Dedifferentiated amniotic fluid mesenchymal stem cell (primary cell): ENCODE measurements at regions not wholly inside any gene's neighbourhood (a gene's known extent, or its start where the extent isn't known, plus 50 kb on each side); places are given as distances from the start of the nearest gene placed in this dataset.
"Not testable (repeated sequence)": the region's sequence is repeated elsewhere in the genome, so short reads cannot be mapped to it uniquely, and the experiment has no call there.

Experiments used
- DNase-seq: peaks from one replicate; pipeline ENCODE4 v3.0.0-alpha.2; 2016; ENCODE audit errors: extremely low spot score

DNA sequence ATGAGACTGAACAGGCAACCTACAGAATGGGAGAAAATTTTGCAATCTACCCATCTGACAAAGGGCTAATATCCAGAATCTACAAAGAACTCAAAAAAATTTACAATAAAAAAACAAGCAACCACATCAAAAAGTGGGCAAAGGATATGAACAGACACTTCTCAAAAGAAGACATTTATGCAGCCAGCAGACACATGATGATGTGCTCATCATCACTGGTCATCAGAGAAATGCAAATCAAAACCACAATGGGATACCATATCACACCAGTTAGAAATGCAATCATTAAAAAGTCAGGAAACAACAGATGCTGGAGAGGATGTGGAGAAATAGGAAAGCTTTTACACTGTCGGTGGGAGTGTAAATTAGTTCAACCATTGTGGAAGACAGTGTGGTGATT lies 51.7 kb upstream of the PAXBP1 start:
- not testable (repeated sequence) for DNase-seq

DNA sequence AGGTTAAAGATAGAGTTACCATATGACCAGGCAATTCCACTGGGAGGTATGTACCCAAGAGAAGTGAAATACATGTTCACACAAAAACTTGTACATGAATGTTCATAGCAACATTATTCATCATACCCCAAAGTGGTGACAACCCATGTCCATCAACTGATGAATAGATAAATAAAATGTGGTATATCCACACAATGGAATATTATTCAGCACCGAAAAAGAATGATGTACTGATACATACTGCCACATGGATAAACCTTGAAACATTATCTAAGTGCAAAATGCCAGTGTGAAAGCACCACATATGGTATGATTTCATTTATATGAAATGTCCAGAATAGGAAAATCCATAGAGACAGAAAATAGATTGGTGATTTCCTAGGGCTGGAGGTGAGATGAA lies 53.4 kb upstream of the PAXBP1 start:
- no peak for DNase-seq

DNA sequence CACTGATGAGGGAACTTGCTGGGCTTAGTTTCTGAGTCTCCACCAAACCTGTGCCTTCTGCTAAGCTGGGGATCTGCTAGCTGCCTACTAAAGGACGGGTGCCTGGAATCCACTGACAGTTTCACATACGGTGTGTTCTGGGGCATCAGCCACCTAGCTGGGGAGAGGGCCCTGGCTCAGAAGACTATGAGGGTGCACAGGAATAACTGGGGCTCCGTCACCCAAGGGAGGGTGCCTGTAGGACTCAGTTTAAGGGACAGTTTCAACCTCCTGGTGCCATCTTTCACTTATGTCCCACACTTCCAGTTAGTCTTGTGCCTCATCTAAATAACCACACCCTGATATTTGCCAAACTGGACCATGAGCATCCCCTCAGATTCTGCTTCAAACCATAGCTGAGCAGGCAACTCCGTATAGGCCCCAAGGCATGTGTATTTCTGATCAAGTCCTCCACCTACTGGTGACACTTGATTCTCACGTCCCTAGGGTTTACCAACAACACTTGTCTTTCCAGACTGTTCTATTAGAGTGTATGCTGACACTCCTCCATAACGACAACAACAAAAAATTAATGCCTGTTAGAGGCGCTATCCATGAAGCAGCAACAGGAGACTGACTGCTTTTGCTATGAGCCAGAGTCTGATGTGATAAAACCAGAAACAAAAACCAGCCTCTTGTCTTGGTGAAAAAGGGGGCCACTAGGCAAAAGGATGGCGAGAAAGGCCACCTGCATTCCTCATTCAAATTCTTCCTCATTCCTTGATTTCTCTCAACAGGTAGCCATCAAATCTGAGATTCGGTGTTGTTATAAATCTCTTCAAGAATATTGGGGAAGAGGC lies 55.0 kb upstream of the PAXBP1 start:
- DNase-seq, result no peak

DNA sequence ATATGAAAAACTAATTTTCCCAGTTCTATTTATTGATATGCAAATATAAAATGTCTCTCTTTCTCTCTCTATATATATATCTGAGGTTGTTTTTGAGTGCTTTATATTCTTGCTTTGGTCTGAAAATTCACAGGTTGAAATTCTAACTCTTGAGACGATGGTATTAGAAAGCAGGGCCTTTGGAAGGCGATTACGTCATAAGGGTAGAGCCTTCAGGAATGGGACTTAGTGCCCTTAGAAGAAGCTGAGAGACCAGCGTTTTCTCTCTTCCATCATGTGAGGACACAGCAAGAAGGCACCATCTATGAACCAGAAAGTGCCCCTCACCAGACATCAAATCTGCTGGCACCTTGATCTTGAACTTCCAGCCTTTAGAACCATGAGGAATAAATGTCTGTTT lies 57.4 kb upstream of the PAXBP1 start:
- DNase-seq, result no peak

DNA sequence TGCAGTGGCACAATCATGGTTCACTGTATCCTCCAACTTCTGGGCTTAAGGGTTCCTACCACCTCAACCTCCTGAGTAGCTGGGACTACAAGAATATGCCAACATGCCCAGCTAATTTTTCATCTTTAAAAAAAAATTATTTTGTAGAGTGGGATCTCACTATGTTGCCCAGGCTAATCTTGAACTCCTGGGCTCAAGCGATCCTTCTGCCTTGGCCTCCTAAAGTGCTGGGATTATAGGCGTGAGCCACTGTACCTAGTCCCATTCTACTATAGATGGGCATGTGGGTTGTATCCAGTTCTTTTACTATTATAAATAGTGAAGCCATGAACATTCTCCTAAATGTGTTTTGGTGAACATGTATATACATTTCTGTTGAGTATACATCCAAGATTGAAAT lies 57.9 kb upstream of the PAXBP1 start:
- no peak for DNase-seq

DNA sequence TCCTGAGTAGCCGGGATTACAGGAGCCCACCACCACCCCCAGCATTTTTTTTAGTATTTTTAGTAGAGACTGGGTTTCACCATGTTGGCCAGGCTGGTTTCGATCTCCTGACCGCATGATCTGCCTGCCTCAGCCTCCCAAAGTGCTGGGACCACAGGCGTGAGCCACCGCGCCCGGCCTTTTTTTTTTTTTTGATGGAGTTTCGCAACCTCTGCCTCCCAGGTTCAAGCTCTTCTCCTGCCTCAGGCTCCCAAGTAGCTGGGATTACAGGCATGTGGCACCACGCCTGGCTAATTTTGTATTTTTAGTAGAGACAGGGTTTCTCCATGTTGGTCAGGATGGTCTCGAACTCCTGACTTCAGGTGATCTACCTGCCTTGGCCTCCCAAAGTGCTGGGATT lies 60.2 kb upstream of the PAXBP1 start:
- DNase-seq, result not testable (repeated sequence)

DNA sequence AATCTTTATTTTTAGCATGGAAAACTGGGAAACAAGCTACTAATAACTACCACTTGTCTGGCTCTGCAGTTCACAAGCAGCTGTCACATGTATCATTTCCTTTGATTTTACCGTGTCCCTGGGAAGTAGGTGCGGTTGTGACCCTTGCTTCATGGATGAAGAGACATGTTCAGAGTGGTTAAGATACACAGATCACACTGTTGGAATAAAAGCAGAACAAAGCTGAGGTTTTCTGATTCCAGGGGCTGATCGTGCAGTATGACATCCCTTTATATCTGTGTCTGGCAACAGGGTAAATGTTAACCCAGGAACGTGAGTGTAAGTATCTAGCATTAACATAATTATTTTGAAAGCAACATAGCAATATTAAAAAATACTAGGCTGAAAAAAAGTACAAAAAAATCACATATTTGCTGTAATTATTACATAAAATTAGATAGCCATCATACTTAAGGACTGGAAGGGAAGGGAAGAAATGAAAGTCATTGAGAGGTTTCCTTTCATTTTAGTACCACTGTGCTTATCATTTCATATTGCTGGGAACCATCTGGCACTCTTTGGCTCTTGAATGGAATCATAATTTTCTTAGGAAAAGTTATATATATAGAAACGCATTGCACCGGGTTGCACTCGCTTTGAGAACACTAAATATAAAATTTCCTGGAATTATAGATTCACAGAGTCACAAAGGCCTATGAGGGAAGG lies 62.8 kb upstream of the PAXBP1 start:
- DNase-seq, result no peak

DNA sequence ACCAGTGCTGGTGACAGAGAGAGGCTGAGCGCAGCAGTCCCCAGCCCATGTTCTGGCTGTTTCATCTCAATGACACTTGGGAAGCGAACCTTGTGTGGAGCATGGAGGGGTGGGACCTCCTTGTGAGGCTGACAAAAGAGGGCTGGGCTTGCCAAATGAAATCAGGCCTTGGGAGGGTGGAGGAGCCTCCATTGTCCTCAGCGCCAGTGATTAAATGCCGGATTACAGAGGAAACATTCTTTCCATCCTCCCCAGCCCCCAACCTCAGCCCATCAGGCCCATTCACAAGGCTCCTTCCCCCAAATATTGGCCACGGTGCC lies 63.3 kb upstream of the PAXBP1 start:
- no peak for DNase-seq

DNA sequence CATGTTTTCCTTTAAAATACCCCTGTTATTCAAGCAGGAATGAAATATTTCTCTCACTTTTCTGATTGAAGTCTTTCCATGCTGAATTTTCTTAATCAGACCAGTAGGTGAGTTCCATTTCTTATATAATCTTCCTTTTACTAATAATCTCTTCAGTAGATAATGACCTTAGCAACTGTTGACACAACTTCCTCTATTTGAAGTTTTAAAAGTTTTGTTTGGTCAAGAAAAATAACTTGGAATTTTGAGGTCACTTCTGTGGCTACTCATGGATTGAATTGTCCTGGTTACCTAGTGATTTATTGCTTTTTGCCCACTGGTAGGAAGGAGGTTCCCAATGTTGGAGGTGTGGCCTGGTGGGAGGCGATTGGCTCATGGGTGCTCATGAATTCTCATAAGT lies 70.6 kb upstream of the PAXBP1 start:
- DNase-seq, result no peak

DNA sequence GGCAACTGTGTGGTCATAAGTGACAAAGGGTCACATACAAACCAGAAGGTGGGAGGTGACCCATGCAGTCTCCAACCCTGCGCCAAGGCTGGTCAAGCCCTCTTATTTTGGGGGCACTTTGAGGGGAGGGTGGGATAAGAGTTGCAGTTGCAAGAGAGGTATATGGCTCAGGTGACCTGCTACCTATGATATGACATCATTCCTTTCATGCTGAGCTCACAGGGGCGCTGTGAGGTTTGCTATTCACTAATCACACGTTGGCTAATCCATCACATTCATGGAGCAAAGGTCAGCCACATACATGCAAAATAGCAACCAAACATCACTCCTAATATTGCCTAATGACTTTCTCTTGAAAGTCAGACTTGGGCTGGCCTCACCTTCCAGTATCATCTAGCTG lies 72.0 kb upstream of the PAXBP1 start:
- DNase-seq, result no peak

DNA sequence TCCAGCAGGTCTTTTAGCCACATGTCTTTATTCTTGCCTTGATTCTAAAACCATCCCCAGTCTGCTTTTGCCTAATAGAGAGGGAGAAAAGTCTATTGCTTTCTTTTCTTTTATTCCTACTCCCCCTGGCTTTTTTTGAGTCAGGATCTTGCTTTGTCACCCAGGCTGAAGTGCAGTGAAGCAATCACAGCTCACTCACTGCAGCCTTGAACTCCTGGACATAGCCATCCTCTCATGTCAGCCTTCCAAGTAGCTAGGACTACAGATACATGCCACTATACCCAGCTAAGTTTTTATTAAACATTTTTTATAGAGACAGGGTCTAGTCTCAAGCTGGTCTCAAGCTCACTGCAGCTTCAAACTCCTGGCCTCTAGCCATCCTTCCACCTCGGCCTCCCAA lies 72.5 kb upstream of the PAXBP1 start:
- DNase-seq, result no peak

DNA sequence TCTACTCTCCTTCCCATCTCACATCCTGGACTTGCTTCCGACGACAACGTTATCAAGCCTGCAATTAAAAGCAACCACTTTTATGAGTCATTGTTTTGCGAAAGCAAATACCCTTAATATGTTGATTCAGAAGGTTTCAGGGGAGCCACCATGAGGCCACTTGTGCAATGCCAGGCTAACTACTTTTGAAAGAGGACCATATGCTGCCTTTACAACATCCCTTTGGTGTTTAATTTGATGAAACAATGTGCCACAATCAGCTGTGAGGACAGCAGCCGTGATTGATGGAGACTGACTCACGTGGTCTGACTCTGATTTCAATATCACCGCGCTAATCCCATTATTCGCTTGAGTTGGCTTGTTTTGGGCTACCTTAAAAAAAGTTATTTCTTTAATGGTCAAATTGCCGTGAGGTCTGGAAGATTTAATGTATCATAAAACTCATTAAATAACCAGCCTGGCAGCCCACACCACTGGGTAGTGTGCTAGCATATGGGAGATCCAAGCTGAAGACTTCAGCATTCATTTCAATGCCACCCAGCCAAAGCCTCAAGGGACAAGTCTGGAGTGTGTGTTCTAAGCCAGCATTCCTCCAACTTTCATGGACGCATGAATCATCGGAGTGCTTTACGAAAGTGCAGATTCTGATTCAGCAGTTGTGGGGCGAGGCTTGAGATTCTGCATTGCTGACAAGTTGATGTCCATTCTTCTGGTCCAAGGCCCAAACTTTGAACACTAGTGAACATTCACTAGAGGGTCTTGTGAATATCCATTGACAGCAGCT lies 73.3 kb upstream of the PAXBP1 start:
- DNase-seq, result peak; percentile 18

DNA sequence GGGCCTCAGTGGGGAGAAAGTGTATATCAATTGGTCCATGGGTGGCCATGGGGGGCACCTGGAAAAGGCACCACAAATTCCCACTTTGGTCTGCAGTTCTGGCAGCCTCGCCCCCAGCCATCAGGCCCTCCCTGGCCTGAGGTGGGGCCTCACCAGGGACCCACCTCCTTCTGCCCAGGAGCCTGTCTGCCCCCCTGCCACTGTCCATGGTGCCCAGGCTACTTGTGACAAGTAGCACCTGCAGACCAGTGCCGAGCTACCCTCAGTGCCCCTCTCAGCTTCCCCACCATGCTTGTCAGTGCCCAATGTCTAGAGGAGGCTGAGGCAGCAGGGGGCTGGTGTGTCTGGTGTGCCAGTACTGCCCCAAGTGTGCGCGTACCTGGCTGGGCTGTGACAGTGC lies 87.1 kb upstream of the PAXBP1 start:
- no peak for DNase-seq

DNA sequence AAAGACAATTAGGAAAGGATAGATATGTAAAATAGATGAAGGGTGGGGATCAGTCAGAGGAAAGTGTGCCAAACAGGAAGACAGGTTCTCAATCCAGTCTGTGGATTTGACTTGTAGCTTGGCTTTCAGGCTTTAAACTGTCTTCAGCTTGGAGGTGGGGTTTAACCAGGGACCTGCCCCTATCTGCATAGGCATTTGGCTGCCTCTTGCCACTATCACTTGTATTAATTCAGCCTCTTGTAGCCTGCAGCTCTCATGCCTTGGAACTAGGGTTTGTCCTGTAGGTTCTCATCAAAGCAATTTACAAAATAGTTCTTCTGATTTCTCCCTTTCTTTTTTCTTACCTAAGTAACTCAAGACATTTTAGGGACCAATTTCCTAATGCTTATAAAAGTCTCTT lies 88.8 kb upstream of the PAXBP1 start:
- no peak for DNase-seq

DNA sequence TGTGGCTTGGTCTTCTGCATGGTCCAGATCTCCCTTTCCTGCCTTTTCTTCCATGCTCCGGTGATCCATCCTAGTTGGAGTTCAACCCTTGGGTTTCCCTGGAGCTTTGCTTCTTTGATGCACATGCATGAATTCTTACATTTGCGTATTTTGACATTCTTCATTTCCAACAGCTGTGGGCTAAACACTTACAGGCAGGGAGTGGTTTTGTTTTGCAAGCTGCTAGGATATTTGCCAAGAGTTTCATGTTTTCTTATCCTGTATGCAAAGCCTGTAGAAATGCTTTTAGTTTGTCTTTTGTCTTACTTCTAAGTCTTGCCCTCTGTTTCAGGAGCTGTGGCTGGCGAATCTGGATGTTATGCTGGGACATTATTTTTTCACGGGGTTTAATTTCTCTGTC lies 90.3 kb upstream of the PAXBP1 start:
- DNase-seq, result peak; percentile 18

DNA sequence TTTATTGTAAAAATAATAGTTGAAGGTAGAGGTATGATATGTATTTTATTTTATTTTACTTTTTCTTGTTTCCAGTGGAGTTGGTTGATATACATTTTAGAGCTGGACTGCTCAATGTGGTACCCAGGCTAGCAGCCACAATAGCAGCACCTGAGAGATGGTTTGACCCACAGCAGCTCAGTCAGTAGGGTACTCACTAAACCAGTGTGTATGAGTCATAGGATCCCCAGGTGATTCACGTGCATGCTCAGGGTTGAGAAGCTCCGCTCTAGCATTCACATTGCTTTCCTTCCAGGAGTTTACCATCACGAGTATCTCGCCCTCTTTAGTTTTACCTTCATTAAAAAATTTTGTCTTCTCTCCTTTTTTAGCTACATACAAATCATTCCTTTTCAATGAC lies 96.0 kb upstream of the PAXBP1 start:
- DNase-seq, result no peak

DNA sequence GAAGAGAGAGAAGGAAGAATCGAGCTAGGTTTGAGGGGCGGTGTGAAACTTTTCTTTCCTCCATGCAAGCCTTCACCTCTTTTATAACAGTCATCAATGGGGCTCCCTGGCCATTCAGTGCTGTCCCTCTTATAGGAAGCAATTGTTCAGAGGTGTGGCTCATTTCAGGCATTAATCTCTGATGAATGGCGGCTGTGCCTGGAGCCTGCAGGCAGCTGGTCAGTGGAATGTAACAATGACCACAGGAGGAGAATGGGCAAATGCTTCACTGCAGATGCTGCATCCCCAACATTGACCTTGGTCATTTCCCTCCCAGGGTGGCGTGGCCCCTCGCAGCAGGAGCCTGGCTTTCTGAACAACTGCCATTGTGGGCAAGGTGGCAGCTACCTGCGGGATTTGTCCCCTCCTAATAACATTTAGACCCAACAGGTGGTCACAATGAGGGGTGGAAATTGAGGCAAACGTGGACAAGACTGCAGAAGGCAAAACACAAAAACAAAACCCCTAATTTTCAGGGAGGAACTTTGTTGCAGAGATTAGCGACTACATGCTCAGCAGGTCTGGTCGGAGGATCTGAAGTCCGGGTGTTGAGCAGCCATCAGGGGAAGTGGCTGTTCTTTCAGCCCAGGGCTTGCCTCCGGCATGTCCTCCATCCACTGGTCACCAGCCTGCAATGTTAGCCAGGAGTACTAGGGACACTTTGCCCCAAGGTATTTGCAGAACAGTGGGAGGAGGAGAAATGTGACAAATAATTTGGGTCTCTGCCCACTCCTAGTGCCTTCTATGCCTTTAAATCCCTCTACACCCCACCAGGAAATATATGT lies 97.3 kb upstream of the PAXBP1 start:
- DNase-seq, result no peak

DNA sequence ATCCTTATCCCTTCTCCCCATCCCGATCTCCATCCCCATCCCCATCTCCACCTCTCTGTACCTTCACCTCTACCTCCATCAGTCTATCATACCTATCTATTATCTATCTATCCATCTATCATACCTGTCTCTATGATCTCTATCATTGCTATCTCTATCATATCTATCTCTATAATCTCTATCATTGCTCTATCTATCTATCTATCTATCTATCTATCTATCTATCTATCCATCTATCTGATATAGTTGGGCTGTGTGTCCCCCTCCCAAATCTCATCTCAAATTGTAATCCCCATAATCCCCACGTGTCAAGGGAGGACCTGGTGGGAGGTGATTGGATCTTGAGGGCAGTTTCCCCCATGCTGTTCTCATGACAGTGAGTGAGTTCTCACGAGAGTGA lies 97.9 kb upstream of the PAXBP1 start:
- no peak for DNase-seq

DNA sequence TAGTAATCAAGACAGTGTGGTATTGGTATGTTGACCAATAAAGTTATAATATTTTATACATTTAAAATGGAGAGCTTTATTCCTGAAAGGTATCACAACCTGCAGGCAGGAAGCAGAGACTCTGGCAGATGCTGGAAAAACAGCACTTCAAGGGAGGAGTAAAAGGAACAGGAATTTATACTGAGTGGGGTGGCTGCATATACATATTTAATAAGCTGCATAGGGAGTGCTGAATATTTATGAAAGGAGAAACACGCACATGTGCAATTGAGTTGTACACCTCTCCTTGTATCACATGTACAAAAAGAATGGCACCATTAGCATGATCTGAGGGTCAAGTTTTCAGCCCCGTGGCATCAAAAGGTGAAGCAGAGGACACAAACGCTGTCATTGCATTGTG lies 104.9 kb upstream of the PAXBP1 start:
- no peak for DNase-seq

DNA sequence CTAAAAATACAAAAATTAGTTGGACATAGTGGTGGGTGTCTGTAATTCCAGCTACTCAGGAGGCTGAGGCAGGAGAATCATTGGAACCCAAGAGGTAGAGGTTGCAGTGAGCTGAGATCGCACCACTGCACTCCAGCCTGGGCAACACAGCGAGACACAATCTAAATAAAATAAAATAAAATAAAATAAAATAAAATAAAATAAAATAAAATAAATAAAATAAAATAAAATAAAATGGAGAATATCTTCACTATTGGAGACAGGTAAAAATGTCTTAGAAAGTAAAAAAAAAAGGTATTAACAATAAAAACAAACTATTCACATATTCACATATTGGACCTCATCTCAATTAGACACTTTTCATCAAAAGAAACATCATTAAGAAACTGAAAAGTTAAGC lies 106.3 kb upstream of the PAXBP1 start:
- DNase-seq, result not testable (repeated sequence)

DNA sequence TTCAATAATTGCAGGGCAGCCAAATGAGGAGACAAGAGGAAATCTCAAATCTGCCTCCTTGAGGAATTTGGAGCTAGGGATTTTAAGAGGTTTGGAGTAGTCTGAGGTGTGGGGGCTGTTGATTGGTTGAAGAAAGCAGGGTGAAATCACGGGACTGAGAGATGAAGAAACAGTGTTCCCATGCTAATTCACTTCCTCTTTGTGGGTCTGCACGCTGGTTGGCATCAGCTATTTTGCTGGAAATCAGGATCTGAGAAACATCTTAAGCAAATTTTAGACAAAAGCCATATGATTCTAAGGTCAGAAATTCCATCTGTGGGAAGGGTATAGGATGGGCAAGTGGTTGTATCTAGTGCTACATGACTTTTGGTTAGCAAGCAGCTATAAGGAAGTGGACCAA lies 107.1 kb upstream of the PAXBP1 start:
- DNase-seq, result no peak

DNA sequence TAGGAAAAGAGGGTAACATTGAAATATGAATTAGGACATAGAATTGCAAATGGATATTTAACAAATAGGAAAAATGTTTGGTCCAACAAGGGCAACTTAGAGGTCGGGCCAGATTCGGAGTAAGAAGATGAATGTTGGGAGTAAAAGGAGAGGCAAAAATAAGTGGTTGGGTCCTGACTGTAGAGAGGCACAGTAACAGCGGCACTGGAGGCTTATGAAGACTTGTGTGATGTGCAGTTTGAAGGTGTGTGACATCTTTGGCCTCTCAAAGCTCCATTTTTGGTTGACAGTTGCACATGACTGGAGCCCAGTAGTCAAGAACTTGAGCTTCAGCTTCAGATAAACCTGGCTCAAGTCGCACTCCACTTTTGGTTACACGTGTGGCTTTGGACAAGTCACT lies 109.9 kb upstream of the PAXBP1 start:
- no peak for DNase-seq
